ENCODE measurements at regions not wholly inside any gene's neighbourhood (a gene's known extent, or its start where the extent isn't known, plus 50 kb on each side); places are given as distances from the start of the nearest gene placed in this dataset.

DNA sequence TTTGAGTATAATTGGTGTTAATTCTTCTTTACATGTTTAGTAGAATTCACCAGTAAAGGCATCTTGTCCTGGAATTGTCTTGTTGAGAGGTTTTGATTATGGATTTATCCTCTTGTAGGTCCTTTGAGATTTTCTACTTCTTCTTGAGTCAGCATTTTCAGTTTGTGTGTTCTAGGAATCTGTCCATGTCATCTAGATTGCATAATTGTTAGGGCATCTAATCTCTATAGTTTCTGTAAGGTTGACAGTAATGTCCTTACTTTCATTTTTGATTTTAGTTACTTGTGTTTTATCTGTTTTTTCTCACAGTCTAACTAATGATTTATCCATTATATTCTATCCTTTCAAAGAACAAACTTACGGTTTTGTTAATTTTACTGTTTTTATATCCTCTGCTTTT, 492.0 kb downstream of the FGF9 start:
- H3K9me3 Mint-ChIP-seq = peaks cover 31% of the 10 kb centered on the region
- no peak for DNase-seq (ENCODE audit: low spot score in 2 of 2, unreplicated experiment in 2 of 2)
- H3K27ac Mint-ChIP-seq = no peak overlapping the region
- peaks cover 8% of the 10 kb centered on the region for H3K4me1 Mint-ChIP-seq
- no peaks in the 10 kb centered on the region for H3K27me3 Mint-ChIP-seq (ENCODE audit: low read depth)
- no peak overlapping the region for H3K4me3 Mint-ChIP-seq
- TF ChIP-seq, protein P1, sequence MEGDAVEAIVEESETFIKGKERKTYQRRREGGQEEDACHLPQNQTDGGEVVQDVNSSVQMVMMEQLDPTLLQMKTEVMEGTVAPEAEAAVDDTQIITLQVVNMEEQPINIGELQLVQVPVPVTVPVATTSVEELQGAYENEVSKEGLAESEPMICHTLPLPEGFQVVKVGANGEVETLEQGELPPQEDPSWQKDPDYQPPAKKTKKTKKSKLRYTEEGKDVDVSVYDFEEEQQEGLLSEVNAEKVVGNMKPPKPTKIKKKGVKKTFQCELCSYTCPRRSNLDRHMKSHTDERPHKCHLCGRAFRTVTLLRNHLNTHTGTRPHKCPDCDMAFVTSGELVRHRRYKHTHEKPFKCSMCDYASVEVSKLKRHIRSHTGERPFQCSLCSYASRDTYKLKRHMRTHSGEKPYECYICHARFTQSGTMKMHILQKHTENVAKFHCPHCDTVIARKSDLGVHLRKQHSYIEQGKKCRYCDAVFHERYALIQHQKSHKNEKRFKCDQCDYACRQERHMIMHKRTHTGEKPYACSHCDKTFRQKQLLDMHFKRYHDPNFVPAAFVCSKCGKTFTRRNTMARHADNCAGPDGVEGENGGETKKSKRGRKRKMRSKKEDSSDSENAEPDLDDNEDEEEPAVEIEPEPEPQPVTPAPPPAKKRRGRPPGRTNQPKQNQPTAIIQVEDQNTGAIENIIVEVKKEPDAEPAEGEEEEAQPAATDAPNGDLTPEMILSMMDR (IDR thresholded peaks at IDR 0.05; ENCODE audit: unreplicated experiment) = no peak
- H3K36me3 Mint-ChIP-seq = peaks cover 13% of the 10 kb centered on the region

GRCh38 chr13:22168437-22169190, 497.7 kb downstream of the FGF9 start:
- TF ChIP-seq, protein P1 (IDR thresholded peaks at IDR 0.05; ENCODE audit: unreplicated experiment) = no peak
- Mint-ChIP-seq H3K36me3 (peaks cover 12% of the 10 kb centered on the region), H3K4me1 (peaks cover 38% of the 10 kb centered on the region), H3K9me3 (peaks cover 29% of the 10 kb centered on the region), H3K27ac (peak overlapping the region; percentile 88), H3K4me3 (no peak overlapping the region), H3K27me3 (ENCODE audit: low read depth) (no peaks in the 10 kb centered on the region)
- no peak for DNase-seq (ENCODE audit: low spot score in 2 of 2, unreplicated experiment in 2 of 2)

- H3K36me3 Mint-ChIP-seq = peaks cover 8% of the 10 kb centered on the region
- DNase-seq (ENCODE audit: low spot score in 2 of 2, unreplicated experiment in 2 of 2) = no peak
- peak overlapping the region; percentile 88 for H3K27ac Mint-ChIP-seq
- H3K9me3 Mint-ChIP-seq = peaks cover 21% of the 10 kb centered on the region
- peaks cover 41% of the 10 kb centered on the region for H3K4me1 Mint-ChIP-seq
- no peak overlapping the region for H3K4me3 Mint-ChIP-seq
- H3K27me3 Mint-ChIP-seq (ENCODE audit: low read depth) = no peaks in the 10 kb centered on the region
- TF ChIP-seq, protein P1 (IDR thresholded peaks at IDR 0.05; ENCODE audit: unreplicated experiment) = no peak
Observed at GRCh38 chr13:22169473-22169872, 498.6 kb downstream of the FGF9 start.

DNA sequence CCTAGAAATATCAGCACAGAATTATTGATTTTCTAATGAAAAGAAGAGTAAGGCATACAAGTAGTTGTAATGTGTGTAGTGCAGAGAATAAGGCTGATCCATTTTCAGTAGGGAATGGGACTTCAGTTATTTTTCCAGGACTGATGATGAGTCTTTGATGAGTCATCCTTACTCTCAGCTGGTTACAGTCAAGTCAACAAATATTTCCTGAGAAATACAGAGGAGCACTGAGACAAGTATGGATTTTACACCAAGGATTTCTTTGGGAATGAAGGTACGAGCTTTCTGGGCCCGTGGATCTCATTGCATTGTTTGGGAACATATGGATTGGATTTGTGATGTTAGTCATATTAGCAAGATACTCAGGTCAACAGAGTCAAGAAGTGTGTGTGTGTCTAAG, 502.7 kb downstream of the FGF9 start:
- Mint-ChIP-seq H3K4me3 (no peak overlapping the region), H3K9me3 (peaks cover 11% of the 10 kb centered on the region), H3K4me1 (peaks cover 49% of the 10 kb centered on the region), H3K27ac (no peak overlapping the region), H3K27me3 (ENCODE audit: low read depth) (no peaks in the 10 kb centered on the region), H3K36me3 (no peaks in the 10 kb centered on the region)
- no peak for DNase-seq (ENCODE audit: low spot score in 2 of 2, unreplicated experiment in 2 of 2)
- TF ChIP-seq, protein P1 (IDR thresholded peaks at IDR 0.05; ENCODE audit: unreplicated experiment) = no peak

DNA sequence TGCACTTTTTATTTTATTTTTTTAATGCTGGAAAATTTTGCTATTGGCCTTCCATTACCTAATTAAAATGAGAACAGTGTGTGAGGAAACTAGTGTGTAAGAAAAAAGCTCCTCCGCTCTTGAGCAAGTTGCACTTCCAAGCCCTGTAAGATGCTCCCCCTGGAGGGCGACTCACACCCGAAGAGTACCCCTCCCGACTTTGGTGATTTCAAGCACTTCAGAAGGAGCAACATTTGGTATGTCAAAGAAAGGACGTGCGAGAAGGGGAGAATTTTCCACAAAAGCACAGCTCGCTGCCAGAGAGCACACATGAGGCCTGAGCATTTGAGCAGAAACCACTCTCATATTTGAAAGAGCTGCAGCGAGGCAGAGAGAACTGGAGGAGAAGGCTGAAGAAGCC, 504.4 kb downstream of the FGF9 start:
- no peak overlapping the region for H3K4me3 Mint-ChIP-seq
- DNase-seq (ENCODE audit: low spot score in 2 of 2, unreplicated experiment in 2 of 2) = no peak
- H3K27ac Mint-ChIP-seq = no peak overlapping the region
- no peaks in the 10 kb centered on the region for H3K27me3 Mint-ChIP-seq (ENCODE audit: low read depth)
- TF ChIP-seq, protein P1 (IDR thresholded peaks at IDR 0.05; ENCODE audit: unreplicated experiment) = no peak
- peaks cover 11% of the 10 kb centered on the region for H3K9me3 Mint-ChIP-seq
- H3K4me1 Mint-ChIP-seq = peaks cover 32% of the 10 kb centered on the region
- no peaks in the 10 kb centered on the region for H3K36me3 Mint-ChIP-seq

Data from mesothelial cell of epicardium (in vitro differentiated cells).